Islet of Langerhans (tissue), 1 donor: ENCODE measurements at regions not wholly inside any gene's neighbourhood (a gene's known extent, or its start where the extent isn't known, plus 50 kb on each side); places are given as distances from the start of the nearest gene placed in this dataset.
"Not testable (repeated sequence)": the region's sequence is repeated elsewhere in the genome, so short reads cannot be mapped to it uniquely, and the experiment has no call there.

ENCODE experiments used
- FAIRE-seq: peaks from one replicate; lab custom pipeline; 2011; peaks lifted over from hg19 to GRCh38; lab: Jason Lieb, UNC

DNA sequence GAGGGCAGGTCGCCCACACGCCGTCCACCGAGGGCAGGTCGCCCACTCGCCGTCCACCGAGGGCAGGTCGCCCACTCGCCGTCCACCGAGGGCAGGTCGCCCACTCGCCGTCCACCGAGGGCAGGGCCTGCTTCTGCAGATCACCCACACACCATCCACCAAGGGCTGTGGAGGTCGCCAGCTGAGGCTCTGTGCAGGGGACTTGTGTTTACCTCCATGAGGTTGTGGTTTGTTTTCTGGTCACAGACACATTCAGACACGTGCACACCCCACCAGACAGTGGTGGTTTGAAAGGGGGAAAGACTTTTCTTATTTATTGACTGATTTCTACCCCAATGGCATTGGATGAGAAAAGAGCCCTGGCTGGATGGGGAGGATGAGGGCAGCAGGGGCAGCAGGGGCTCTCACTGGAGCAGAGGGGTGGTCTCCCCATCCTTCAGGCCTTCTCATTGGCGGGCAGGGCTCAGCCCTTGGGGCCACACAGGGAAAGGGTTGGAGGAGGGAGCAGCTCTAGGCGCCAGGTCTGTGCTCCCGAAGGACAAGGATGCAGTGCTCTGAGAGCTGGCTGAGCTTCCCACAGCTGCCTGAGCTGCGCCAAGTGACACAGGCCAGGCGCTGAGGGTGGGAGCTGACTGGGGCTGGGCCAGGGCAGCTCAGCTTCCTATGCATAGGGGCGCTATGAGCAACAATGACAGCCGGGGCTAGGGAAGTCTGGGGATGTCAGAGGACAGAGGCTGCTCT is 252.6 kb upstream of the B3GAT1 start:
- FAIRE-seq = no peak

DNA sequence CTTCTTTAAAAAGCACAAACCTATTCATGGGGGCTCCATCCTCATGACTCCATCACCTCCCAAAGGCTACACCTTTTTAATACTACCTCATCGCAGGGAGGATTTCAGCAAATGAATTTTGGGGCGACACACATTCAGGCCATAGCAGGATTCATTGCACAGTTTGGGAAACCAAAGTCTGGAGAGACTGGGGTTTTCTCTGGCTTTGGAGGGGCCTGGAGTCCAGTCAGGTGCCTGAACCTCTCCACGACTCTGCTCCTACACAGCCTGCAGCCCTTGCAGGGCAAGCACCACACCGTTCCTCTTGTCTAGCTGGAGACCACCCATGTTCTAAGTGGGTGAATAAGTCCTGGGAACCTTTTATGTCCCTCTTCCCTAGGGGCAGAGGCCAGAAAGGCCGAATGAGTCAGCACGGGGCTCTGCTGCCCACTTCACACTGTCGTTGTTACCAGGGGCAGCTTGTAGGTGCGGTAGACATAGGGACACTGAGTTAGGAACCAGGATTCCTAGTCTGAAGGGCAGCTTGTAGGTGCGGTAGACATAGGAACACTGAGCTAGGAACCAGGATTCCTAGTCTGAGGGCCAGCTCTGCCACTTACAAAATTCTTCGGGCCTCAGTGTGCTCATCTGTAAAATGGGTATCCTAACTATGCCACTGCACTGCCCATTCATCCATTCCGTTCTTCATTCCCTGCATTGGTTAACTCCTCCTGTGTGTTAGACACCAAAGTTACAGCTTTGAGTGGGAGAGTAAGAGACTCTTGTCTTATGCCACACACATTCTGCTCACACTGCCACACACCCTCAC is 251.7 kb upstream of the B3GAT1 start:
- FAIRE-seq = no peak

DNA sequence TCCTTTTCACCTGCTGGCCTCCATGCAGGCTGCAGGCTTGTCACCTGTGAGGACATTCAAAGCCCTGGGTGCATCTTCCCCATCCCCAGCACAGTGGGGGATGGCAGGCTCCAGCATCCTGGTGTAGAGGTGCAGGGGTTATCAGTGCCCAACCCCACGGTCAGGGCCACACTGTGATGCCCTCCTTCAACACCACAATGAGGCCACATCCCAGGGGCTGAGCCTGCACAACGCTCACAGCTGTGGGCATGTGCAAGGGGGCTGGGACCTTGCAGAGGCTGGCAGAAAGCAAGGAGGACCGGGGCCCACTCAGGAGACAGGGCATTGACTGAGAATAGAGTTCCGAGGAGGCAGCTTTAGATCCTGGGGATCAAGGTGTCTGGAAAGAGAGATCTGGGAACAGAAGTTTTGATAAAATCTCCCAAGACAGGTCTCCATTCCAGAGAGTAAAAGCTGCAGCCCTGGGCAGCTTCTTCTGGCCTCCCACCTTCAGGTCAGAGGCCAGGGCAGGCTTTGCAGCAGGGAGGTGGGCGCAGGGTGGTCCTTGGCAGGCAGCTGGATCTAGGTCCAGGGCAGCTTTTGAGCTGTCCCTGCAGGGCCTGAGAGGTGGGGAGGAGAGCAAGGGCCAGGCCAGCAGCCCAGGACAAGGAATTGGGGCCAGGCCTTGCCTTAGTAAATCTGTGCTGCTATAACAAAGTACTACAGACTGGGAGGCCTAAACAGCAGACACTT is 250.8 kb upstream of the B3GAT1 start:
- no peak for FAIRE-seq

DNA sequence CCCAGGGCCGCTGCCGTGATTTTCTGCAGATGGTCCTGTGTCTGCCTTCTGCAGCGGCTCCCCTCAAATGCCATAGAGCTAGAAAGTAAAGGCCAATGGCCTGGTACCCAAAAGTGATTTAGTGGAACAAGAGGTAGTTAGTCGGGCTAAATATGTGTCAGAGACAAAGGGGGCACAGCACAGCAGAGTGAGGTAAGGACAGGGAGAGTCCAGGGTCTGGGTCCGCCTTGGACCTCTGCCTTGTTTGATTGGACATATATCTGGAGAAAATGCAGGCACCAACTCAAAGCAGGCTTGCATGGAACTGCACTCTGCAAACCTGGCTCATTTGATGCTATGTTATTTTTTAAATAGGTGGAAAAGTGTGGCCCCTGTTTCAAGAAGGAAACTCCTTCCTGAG is 249.6 kb upstream of the B3GAT1 start:
- no peak for FAIRE-seq

DNA sequence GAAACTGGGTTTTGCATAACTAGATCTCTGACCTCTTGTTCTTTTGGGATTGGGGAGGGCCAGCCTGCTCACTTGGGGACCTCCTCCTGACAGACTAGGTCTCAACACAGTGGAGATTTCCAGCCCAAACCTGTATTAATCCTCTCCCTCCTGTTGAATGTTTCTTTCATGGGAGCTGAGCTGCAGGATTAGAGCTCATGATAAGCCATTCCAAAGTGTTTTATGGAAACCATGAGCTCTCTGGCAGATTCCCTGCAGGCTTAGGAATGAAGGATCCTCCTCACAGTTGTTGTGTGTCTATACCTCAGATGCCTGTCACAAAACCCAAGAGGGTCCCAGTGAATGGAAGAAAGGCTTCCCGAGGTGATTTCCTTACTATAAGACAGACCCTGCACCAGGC is 248.4 kb upstream of the B3GAT1 start:
- no peak for FAIRE-seq

DNA sequence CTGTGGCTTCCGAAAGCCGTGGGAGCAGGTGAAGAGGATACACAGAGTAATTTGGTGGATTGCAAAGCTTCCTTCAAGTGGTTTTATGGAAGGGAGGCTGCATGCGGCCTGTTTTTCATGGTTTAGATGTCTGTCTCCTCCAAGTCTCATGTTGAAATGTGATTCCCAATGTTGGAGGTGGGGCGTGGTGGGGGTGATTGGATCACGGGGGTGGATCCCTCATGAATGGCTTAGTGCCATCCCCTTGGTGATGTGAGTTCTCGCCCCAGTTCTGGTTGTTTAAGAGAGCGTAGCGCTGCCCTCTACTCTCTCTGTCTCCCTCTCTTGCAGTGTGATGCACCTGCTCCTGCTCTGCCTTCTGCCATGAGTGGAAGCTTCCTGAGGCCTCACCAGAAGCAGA is 247.8 kb upstream of the B3GAT1 start:
- no peak for FAIRE-seq

DNA sequence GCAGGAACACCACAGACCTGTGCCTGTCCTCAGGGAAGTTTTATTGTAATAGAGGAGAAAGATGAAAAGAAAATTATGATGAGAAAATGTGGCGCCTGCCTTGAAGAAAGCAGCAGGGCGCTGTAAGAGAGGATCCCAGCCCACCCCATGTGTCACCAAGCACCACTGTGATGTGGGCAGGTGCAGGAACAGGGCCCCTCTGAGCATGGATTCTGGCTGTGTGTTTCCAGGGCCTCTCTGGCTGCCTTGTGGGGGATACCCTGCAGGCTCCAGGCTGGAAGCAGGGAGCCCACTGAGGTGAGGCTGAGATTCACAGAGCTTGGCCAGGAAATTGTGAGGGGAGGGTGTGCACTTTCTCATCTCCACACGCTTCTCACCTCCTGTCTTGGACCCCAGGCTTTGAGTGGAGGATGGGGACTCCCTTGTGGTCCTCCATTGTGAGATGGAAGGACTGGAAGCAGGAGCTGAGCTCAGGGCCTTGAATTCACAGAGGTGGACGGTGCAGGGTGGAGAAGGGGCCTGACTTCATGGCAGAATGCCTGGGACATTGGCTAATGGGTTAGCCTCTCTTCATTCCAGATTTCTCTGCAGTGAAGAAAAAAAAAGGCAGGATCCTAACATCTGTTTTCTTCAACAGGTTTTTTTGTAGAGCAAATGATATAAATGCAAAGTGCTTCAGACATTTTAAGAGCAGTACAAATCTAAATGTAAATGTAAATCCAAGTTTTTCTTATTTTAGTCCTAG is 246.6 kb upstream of the B3GAT1 start:
- FAIRE-seq = no peak

DNA sequence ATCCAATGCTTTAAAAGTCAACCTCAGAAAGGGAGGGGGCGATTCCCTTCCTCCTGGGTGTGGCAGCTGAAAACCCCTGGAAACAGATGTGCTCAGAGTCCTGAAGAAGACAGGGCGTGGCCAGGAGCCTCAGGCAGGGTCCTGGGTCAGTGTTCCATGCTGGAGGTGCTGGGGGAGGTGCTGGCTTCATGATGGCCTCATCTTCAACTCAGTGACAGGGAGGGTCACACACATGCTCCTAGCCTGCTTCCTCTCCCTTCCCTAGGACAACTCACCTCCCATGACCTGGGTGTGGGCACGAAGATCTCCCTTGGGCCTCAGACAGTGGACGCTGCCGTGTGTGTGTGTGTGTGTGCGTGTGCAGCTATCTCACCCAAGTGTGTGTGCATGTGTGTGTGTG is 245.6 kb upstream of the B3GAT1 start:
- no peak for FAIRE-seq

DNA sequence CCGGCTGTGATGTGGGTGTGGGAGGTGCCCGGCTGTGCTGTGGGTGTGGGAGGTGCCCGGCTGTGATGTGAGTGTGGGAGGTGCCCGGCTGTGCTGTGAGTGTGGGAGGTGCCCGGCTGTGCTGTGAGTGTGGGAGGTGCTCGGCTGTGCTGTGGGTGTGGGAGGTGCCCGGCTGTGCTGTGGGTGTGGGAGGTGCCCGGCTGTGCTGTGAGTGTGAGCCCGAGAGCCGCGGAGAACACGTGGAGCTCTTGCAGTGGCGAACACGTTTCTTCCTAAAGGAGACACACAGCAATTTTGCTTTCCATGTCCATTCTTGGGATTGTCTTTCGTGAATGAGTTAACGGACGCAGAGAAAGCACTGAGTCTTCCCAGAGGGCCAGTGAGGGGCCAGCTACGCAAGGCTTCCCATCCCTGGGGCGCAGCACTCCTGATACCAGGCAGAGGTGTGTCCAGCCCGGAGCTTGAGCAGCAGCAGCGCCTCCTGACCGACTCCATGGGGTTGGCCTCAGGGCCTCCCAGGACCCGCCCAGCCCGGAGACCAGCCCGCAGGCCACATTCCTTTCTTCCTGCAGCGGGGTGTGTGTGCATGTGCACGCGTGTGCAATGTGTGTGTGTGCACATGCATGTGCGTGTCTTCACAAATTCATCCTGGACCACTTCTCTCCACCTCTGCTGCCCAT is 245.0 kb upstream of the B3GAT1 start:
- no peak for FAIRE-seq

DNA sequence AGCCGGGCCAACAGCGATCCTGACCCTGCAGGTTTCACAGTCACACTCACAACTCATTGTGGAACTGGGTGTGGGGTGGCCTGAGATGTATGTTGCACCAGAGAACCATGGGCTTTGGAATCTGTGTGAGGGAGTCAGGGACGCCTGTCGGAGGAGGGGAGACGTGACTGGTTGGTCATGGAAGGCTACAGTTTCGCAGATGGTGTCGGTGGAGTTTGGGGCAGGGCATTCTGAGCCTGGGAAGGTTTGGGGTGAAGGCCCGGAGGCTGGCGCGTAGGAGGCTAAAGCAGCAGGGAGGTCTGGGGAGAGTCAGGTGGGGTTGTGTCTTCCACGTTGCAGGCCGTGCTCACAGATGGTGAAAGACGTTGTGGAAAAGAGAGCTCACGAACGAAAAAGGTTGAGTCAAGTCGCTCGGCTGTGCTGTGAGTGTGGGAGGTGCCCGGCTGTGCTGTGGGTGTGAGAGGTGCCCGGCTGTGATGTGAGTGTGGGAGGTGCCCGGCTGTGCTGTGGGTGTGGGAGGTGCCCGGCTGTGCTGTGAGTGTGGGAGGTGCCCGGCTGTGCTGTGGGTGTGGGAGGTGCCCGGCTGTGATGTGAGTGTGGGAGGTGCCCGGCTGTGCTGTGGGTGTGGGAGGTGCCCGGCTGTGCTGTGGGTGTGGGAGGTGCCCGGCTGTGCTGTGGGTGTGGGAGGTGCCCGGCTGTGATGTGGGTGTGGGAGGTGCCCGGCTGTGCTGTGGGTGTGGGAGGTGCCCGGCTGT is 244.2 kb upstream of the B3GAT1 start:
- FAIRE-seq = not testable (repeated sequence)

DNA sequence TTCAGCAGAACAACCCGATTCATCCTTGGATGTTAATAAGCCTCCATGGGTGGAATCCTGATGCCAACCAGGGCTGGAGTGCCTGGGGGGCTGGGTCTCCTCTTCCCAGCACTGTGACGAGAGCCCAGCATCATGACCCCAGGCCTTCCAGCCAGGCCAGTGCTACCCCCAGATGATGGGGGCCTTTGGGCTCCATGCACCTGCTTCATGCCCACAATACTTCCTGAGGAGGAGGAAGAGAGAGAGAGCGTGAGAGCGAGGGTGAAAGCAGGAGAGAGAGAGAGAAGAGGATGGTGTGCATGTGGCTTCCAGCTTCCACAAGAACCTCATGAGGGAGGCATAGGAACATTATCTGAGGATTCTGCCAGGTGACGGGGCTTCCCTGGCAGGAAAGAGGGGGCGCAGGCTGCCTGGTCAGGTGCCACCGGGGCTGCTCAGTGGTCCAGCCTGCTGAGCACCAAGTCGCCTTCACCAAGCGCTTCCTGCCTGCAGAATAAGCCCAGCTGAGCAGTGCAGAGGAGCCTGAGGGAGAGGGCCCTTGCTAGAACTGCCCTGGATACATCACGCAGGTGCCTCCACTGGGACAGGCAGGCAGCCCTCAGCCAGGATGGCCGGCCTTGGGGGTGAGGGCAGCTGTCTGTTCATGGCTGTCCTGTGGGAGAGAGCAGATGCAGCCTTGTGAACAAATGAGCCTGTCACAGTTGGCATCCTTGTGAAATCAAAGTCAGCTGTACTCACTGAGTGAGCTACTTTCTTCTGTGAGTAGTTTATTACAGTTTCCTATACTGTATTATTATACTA is 243.3 kb upstream of the B3GAT1 start:
- no peak for FAIRE-seq

DNA sequence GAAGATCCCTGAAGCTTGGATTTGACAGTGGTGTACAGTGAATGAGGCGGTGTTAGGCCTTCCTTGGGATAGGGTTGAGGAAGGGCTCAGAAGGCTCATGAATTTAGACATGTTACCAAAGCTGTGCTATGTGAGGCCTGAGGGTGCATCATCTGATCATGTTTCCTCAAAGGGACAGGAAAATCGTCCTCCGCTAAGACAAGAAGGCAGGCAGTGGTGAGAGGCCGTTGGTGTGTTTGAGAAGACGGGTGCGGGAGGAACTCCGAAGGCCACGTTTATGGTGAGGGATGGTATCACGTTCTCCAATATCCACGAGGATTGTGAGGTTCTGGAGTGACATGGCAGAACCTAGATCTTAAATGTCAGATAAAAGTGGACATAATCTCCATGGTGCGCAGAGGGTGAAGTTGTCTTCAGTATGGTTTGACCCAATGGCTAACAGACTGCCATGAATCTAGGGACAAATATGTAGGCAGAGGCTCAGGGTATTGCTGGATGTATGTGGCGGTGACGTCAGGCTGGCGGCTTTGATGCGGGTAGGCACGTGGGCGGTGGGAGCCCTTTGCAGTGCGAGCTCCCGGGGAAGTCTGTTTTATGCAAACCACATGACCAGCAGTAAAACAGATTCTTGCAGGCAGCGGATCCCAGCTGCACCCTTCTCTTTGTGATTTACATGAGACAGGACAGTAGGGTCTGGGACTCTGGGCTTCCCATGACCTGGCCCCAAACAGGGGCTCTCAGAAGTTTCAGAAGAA is 242.3 kb upstream of the B3GAT1 start:
- no peak for FAIRE-seq

DNA sequence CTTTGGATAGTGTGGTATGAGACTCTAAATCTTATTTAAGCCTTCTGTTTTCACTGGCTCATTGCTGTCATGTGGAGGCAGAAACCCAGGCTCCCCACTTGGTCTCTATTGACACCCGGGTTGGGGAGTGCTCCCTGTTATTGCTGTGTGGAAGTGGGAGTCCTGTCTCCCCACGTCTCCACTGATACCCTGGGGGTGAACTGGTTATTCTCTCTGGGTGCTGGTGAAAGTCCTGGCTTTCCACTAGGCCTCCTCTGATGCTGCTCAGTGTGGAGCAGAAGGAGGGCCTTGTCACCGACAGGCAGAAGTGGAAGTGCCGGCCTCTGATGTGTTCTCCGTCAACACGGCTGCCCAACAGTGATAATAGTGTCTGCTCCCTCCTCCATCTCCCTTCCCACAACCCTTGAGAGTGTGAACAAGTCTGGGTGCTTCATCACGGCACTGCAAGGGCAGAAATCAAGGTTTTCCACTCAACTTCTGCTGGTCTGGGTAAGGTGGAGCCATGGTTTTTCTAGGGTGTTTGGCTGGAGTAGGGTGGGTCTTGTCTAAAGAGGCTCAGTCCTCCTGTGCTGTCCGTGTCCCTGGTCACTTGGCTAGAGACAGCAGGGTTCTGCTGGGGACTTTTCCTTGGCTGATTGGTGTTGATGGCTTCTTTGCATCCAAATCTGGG is 240.7 kb upstream of the B3GAT1 start:
- FAIRE-seq = no peak

DNA sequence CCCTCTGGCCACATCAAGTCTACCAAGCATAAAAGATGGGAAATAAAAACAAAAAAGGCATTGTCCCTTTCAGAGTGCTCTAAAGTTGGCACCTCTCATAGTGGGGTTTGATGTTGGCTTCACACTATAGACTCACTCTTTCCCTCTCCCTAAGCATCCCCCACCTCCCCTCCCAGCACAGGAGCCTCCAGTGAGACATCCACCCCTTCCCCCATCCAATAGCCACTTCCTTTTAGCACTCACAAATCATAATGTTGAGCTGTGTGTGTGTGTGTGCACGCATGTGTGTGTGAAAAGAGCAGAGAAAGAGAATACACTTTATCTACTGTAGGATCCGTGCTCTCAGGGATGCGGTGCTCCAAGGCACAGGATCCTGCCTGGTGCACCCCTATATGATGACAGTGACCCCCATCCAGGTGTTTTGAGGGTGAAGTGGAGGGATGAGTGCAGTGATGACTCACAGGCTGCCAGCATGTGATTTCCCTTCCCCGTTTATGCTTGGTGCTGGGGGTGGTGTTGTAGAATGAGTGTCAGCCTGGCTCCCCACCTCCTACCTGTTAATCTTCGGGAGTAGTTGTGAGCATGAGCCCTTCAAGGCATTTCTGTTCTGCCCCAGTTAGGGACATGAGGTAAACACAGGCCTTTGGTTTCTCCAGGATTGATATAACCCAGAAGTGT is 235.2 kb upstream of the B3GAT1 start:
- FAIRE-seq = no peak

DNA sequence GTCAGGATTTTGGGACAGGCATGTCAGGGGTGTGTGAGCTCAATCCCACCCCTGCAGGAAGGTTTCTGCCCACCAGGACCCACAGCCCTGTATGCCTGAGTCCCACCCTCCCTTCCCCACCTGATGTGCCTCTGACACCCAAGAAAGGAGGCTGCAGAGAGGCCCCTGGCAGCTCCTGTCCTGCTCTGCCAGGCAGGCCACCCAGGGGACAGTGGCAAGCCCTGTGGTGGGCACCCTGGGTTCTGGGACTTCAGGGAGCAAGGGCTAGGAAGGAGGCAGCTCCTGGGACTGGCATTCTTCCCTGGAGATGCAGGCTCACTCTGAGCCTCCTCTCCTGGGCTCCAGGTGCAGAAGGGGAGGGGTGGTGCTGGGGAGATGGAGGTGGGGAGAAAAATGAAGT is 234.5 kb upstream of the B3GAT1 start:
- no peak for FAIRE-seq

DNA sequence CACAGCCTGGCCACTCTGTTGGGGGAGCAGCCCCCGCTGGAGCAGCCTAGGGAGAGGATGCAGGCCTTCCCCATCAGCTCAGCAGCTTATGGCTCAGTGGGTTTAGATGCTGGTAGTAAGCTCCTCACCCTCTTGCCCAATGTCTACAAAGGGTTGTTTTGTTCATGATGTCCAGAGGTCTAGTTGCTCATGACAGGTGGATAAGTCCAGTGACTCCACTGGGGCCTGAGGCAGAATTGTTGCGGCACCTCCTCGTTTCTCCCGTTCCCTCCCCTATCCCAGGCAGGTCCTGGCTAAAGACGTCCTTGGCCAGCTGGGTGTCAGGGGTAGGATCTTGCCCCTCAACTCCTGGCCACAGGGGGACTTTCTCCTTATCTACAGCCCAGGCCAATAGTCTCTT is 233.5 kb upstream of the B3GAT1 start:
- no peak for FAIRE-seq

DNA sequence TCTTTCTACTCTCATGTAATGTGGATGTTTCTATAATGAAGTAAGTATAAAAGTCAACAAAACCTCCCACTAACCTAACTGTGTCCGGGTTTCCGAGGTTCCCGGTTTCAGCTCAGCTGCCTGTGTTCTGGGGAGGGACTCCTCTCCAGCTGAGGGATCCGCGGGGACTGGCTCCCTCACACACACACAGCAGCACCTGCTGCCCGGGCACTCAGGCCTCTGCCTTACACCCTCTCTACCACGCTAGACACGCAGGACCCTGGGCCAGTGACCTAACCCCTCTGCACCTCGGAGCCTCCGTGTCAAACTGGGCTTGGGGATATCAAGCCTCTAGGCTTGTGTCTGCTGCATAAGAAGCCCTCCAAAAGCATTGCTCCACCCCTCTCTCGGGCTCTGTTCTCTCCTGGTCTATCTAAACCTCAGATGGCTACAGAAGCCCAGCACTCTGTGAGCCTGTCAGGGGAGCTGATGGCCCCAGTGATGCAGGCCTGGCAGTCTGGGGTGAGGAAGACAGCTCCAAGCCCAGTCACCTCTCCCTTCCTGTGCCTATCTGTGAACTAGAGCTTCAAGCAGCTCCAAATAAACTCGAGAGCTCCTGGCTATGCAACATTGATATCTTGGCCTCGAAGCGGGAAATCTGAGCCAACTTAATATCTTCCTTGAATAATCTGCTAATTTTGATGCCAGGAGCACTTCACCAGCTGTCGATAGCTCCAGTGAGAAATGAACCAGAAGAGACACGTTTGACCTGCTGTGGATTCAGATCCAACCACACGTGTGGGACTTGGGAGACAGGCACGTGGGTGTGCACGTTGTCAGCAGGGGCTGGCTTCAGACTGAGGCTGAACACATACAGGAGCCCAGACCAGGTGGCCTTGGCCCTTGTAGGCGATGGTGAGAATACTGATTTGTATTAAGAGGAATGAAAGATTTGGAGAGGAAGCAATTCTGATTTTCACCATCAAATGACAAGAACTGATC is 232.7 kb upstream of the B3GAT1 start:
- FAIRE-seq = no peak
